ENCODE measurements at regions not wholly inside any gene's neighbourhood (a gene's known extent, or its start where the extent isn't known, plus 50 kb on each side); places are given as distances from the start of the nearest gene placed in this dataset.

DNA sequence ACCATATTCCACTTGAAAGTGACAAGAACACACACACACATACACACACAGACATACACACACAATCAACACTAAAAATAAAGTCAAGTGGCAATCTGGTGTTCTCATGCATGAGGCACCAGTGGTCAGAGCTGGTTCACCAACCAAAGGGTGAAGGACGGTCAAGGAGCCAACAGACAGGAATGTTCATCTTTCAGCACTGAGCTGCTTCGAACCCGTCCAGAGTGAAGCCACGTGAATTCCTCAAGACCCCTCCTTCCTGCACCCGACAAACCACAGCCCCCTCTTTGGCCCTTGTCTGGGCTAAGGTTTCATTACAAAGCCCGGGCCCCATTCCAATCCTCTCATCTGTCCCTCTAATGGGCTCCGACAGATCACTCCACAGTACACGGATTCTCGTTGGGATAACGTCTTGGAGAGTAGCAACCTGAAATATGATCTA, 84.5 kb upstream of the SMIM23 start:
- intact Hi-C loops (cut with DNase I; ENCODE audit: low total_unique reads), result no loop called here
- Histone ChIP-seq H3K36me3 (no peaks in the 10 kb centered on the region), H3K4me3 (no peak overlapping the region), H3K4me1 (no peaks in the 10 kb centered on the region), H3K9me3 (no peaks in the 10 kb centered on the region), H3K27ac (no peak overlapping the region), H3K27me3 (no peaks in the 10 kb centered on the region)
- TF ChIP-seq, protein P1, sequence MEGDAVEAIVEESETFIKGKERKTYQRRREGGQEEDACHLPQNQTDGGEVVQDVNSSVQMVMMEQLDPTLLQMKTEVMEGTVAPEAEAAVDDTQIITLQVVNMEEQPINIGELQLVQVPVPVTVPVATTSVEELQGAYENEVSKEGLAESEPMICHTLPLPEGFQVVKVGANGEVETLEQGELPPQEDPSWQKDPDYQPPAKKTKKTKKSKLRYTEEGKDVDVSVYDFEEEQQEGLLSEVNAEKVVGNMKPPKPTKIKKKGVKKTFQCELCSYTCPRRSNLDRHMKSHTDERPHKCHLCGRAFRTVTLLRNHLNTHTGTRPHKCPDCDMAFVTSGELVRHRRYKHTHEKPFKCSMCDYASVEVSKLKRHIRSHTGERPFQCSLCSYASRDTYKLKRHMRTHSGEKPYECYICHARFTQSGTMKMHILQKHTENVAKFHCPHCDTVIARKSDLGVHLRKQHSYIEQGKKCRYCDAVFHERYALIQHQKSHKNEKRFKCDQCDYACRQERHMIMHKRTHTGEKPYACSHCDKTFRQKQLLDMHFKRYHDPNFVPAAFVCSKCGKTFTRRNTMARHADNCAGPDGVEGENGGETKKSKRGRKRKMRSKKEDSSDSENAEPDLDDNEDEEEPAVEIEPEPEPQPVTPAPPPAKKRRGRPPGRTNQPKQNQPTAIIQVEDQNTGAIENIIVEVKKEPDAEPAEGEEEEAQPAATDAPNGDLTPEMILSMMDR (IDR thresholded peaks at IDR 0.05), result no peak
- no peak for DNase-seq

DNA sequence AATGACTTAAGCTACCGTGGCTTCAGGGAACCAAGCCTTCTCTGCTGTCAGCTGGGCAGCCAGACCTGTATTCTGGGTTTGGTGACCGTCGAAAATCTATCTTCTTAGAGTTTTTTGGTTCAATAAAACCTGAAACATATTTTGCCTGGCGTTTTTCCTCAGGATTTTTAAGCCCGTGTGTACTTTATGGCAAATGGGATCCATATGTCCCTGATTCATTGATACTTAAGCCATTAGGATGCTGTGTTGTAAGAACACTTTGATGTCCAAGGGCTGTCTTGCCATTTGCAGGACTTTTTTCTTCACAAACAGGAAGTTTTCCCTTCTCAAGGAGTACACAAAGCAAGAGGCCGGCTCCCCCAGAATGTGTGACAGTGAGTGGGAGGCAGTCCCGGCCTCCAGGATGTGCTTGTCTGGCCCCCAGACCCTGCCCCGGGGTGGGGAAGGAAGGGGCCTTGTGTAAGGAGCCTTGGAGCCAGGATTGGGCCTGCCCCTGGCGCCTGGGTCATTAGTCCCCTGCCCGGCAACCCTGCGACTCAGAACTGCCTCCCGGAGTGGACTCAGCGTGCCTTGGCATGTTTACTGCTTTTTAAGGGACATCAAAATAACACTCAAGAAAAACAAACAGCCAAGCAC, 83.4 kb upstream of the SMIM23 start:
- Histone ChIP-seq H3K4me3 (no peak overlapping the region), H3K27me3 (no peaks in the 10 kb centered on the region), H3K4me1 (no peaks in the 10 kb centered on the region), H3K27ac (no peak overlapping the region), H3K9me3 (no peaks in the 10 kb centered on the region), H3K36me3 (no peaks in the 10 kb centered on the region)
- TF ChIP-seq, protein P1 (IDR thresholded peaks at IDR 0.05), result no peak
- DNase-seq, result peak in 1 of 2 donors; percentile 15
- intact Hi-C loops (cut with DNase I; ENCODE audit: low total_unique reads), result no loop called here

GRCh38 chr5:171703146-171703545, 82.5 kb upstream of the SMIM23 start:
- Histone ChIP-seq H3K4me1 (no peaks in the 10 kb centered on the region), H3K27ac (no peak overlapping the region), H3K4me3 (no peak overlapping the region), H3K36me3 (no peaks in the 10 kb centered on the region), H3K27me3 (no peaks in the 10 kb centered on the region), H3K9me3 (no peaks in the 10 kb centered on the region)
- DNase-seq, result no peak
- TF ChIP-seq, protein P1 (IDR thresholded peaks at IDR 0.05), result no peak
- intact Hi-C loops (cut with DNase I; ENCODE audit: low total_unique reads), result no loop called here

DNA sequence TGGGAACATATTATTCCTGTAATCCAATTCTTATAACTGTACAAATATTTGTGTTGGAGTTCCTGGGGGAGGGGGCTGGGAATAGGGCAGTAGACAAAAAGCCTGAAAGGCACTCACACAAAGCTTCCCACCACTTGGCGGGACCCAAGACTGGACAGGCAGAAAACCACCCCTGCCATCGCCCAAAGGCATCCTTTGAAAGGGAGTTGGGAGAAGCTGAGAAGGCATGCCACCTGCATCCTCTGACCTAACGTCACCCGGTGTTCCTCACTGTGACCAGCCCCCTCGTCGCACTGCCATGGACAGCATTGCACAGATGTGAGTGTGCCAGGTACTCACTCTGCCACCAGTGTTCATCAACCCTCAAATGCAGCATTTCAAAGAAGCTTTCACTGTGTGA, 80.6 kb upstream of the SMIM23 start:
- intact Hi-C loops (cut with DNase I; ENCODE audit: low total_unique reads), result no loop called here
- Histone ChIP-seq H3K4me1 (no peaks in the 10 kb centered on the region), H3K27ac (no peak overlapping the region), H3K4me3 (no peak overlapping the region), H3K36me3 (no peaks in the 10 kb centered on the region), H3K9me3 (no peaks in the 10 kb centered on the region), H3K27me3 (no peaks in the 10 kb centered on the region)
- peak in 1 of 2 donors; percentile 6 for DNase-seq
- TF ChIP-seq, protein P1 (IDR thresholded peaks at IDR 0.05), result no peak

GRCh38 chr5:171705830-171706468, 79.7 kb upstream of the SMIM23 start:
- TF ChIP-seq, protein P1 (IDR thresholded peaks at IDR 0.05), result no peak
- no peak overlapping the region for H3K27ac ChIP-seq
- H3K4me3 ChIP-seq, result no peak overlapping the region
- no peaks in the 10 kb centered on the region for H3K4me1 ChIP-seq
- intact Hi-C loops (cut with DNase I; ENCODE audit: low total_unique reads), result no loop called here
- no peaks in the 10 kb centered on the region for H3K36me3 ChIP-seq
- H3K9me3 ChIP-seq, result no peaks in the 10 kb centered on the region
- no peak for DNase-seq
- no peaks in the 10 kb centered on the region for H3K27me3 ChIP-seq

Data from tibial artery (tissue), 4 donors.